HEK293 (cell line): ENCODE measurements at regions not wholly inside any gene's neighbourhood (a gene's known extent, or its start where the extent isn't known, plus 50 kb on each side); places are given as distances from the start of the nearest gene placed in this dataset.

Experiments
- CTCF ChIA-PET: fragments of 350-600 bp; formaldehyde crosslinking; extraction: SDS; loops from one replicate; lab custom pipeline; 2021; ENCODE audit warnings: antibody characterized with exemption; lab: Yijun Ruan, JAX
- POLR2A ChIA-PET: fragments of 300-600 bp; formaldehyde crosslinking; extraction: SDS; loops from one replicate; lab custom pipeline; 2020; ENCODE audit warnings: antibody characterized with exemption, inconsistent platforms; lab: Yijun Ruan, JAX
- H3K27ac ChIP-seq: fragments of 200-500 bp; sonication (Bioruptor generic); 2 replicates; pipeline ENCODE4 v1.5.1; 2014; ENCODE audit warnings: low read depth, low read length, control low read depth, inconsistent platforms; ENCODE audit errors: extremely low read depth
- H3K36me3 ChIP-seq, 2 experiments: fragments of 200-500 bp in 1 of 2; sonication (Bioruptor generic) in 1 of 2; 1 replicate in 1 of 2; 2 replicates in 1 of 2; pipeline ENCODE4 v1.5.1; 2014 to 2017; ENCODE audit warnings: inconsistent platforms in 2 of 2, low read length in 2 of 2; ENCODE audit not compliant: control insufficient read depth in 2 of 2, insufficient read depth in 1 of 2
- H3K4me1 ChIP-seq: fragments of 200-500 bp; sonication (Bioruptor generic); 2 replicates; pipeline ENCODE4 v1.5.1; 2014; ENCODE audit warnings: mild to moderate bottlenecking, low read length, inconsistent platforms; ENCODE audit not compliant: control insufficient read depth, insufficient read depth
- H3K4me3 ChIP-seq: 2 replicates; pipeline ENCODE4 v1.5.1; 2011; ENCODE audit warnings: low read depth, mild to moderate bottlenecking, control low read depth, low read length, moderate library complexity
- H3K9me3 ChIP-seq: fragments of 200-500 bp; sonication (Bioruptor generic); 2 replicates; pipeline ENCODE4 v1.5.1; 2014; ENCODE audit warnings: low read depth, low read length, inconsistent platforms; ENCODE audit not compliant: control insufficient read depth, insufficient read depth
- FEZF1 ChIP-seq: fragments of 450-650 bp; formaldehyde crosslinking; IDR thresholded peaks from 2 replicates; pipeline ENCODE4 v1.5.1; 2016; ENCODE audit warnings: missing biosample characterization, missing genetic modification characterization
- HOXA7 ChIP-seq: sonication (generic); formaldehyde crosslinking; IDR thresholded peaks from 2 replicates; pipeline ENCODE4 v1.8.1; 2022; ENCODE audit warnings: missing genetic modification reagents, borderline replicate concordance
- IKZF3 ChIP-seq: fragments of 450-650 bp; IDR thresholded peaks from 2 replicates; pipeline ENCODE4 v1.5.0; 2018; ENCODE audit warnings: missing biosample characterization, mild to moderate bottlenecking, missing genetic modification characterization, moderate library complexity
- MEIS1 ChIP-seq: sonication (generic); formaldehyde crosslinking; IDR thresholded peaks from 2 replicates; pipeline ENCODE4 v1.8.1; 2022; ENCODE audit warnings: missing genetic modification reagents, mild to moderate bottlenecking, borderline replicate concordance
- YY2 ChIP-seq: fragments of 450-650 bp; formaldehyde crosslinking; IDR thresholded peaks from 2 replicates; pipeline ENCODE4 v1.5.1; 2016; ENCODE audit warnings: missing biosample characterization, missing genetic modification characterization
- ZNF146 ChIP-seq: fragments of 450-650 bp; formaldehyde crosslinking; IDR thresholded peaks from 2 replicates; pipeline ENCODE4 v1.5.1; 2016; ENCODE audit warnings: missing biosample characterization, missing genetic modification characterization
- ZNF16 ChIP-seq: fragments of 450-650 bp; formaldehyde crosslinking; IDR thresholded peaks from 2 replicates; pipeline ENCODE4 v1.5.1; 2016; ENCODE audit warnings: low read depth, missing biosample characterization, missing genetic modification characterization
- ZNF184 ChIP-seq: fragments of 450-650 bp; IDR thresholded peaks from 2 replicates; pipeline ENCODE4 v1.5.1; 2018; ENCODE audit warnings: missing biosample characterization, mild to moderate bottlenecking, missing genetic modification characterization
- ZNF214 ChIP-seq: fragments of 450-650 bp; formaldehyde crosslinking; IDR thresholded peaks from 2 replicates; pipeline ENCODE4 v1.5.1; 2017; ENCODE audit warnings: missing biosample characterization, mild to moderate bottlenecking, missing genetic modification characterization, borderline replicate concordance
- ZNF248 ChIP-seq: fragments of 450-650 bp; formaldehyde crosslinking; IDR thresholded peaks from 2 replicates; pipeline ENCODE4 v1.5.1; 2017; ENCODE audit warnings: missing biosample characterization, missing genetic modification characterization
- ZNF341 ChIP-seq: fragments of 450-650 bp; formaldehyde crosslinking; IDR thresholded peaks from 2 replicates; pipeline ENCODE4; 2016; ENCODE audit warnings: low read depth, missing biosample characterization, missing genetic modification characterization
- ZNF423 ChIP-seq: fragments of 450-650 bp; formaldehyde crosslinking; IDR thresholded peaks from 2 replicates; pipeline ENCODE4 v1.5.1; 2016; ENCODE audit warnings: missing biosample characterization, missing genetic modification characterization
- ZNF473 ChIP-seq: fragments of 450-650 bp; formaldehyde crosslinking; IDR thresholded peaks from 2 replicates; pipeline ENCODE4 v1.5.1; 2017; ENCODE audit warnings: missing biosample characterization, missing genetic modification characterization
- ZNF521 ChIP-seq: fragments of 450-650 bp; formaldehyde crosslinking; IDR thresholded peaks from 2 replicates; pipeline ENCODE4 v1.5.1; 2017; ENCODE audit warnings: missing biosample characterization, mild to moderate bottlenecking, missing genetic modification characterization
- ZNF571 ChIP-seq: fragments of 450-650 bp; formaldehyde crosslinking; IDR thresholded peaks from 2 replicates; pipeline ENCODE4 v1.5.0; 2017; ENCODE audit warnings: missing biosample characterization, missing genetic modification characterization
- ZNF621 ChIP-seq: fragments of 450-650 bp; formaldehyde crosslinking; IDR thresholded peaks from 2 replicates; pipeline ENCODE4 v1.5.1; 2017; ENCODE audit warnings: missing biosample characterization, missing genetic modification characterization
- ZNF701 ChIP-seq: fragments of 450-650 bp; formaldehyde crosslinking; IDR thresholded peaks from 2 replicates; pipeline ENCODE4 v1.5.1; 2016; ENCODE audit warnings: missing biosample characterization, missing genetic modification characterization
- ZNF707 ChIP-seq: fragments of 450-650 bp; formaldehyde crosslinking; IDR thresholded peaks from 2 replicates; pipeline ENCODE4 v1.5.1; 2016; ENCODE audit warnings: missing biosample characterization, missing genetic modification characterization
- ZNF792 ChIP-seq: fragments of 450-650 bp; formaldehyde crosslinking; IDR thresholded peaks from 2 replicates; pipeline ENCODE4 v1.5.1; 2016; ENCODE audit warnings: missing biosample characterization, missing genetic modification characterization
- ZXDB ChIP-seq: fragments of 450-650 bp; formaldehyde crosslinking; IDR thresholded peaks from 2 replicates; pipeline ENCODE4 v1.5.1; 2016; ENCODE audit warnings: missing biosample characterization, missing genetic modification characterization
- TF ChIP-seq, protein P1 (sequence below): fragments of 450-650 bp; formaldehyde crosslinking; IDR thresholded peaks from 2 replicates; pipeline ENCODE4 v1.5.1; 2016; ENCODE audit warnings: missing biosample characterization, missing genetic modification characterization
- TF ChIP-seq, protein P2 (sequence below): sonication (generic); formaldehyde crosslinking; IDR thresholded peaks from 2 replicates; pipeline ENCODE4 v1.8.1; 2022; ENCODE audit warnings: mild to moderate bottlenecking, moderate library complexity, missing genetic modification reagents
- TF ChIP-seq, protein P3 (sequence below): fragments of 450-650 bp; formaldehyde crosslinking; IDR thresholded peaks from 2 replicates; pipeline ENCODE4 v1.5.1; 2017; ENCODE audit warnings: missing biosample characterization, missing genetic modification characterization
- TF ChIP-seq, protein P4 (sequence below): fragments of 450-650 bp; formaldehyde crosslinking; optimal IDR thresholded peaks from 2 replicates; pipeline ENCODE3; 2016; ENCODE audit warnings: missing biosample characterization, mild to moderate bottlenecking, missing genetic modification characterization
- TF ChIP-seq, protein P5 (sequence below): fragments of 450-650 bp; formaldehyde crosslinking; IDR thresholded peaks from 2 replicates; pipeline ENCODE4 v1.5.0; 2017; ENCODE audit warnings: missing biosample characterization, missing genetic modification characterization, borderline replicate concordance

DNA sequence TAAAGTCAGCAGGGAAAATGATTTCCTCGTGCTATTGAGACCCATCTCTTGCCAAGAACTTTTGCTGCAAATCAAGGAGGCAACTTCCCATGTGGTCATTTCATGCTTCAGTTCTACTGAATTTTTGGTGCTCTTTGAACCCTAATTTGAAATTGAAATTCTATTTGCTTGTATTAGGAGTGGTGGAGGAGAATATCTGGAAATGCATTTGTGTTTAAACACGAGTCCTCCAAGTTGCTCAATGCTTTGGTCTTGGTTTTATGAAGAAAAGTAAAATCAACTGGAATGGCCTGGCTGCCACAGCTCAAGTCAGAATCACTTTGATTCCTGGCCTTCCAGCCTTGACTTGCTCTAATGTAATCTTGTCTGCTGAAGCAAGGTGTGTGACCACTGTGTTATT lies 613.2 kb downstream of the TLE1 start:
- Histone ChIP-seq H3K4me1 (no peaks in the 10 kb centered on the region), H3K36me3 (no peaks in the 10 kb centered on the region), H3K27ac (no peak overlapping the region), H3K4me3 (no peak overlapping the region), H3K9me3 (no peaks in the 10 kb centered on the region)
- CTCF ChIA-PET = no interaction called here
- POLR2A ChIA-PET = no interaction called here
- TF ChIP-seq ZNF248 = no peak
- no peak for TF ChIP-seq ZNF701 (tag by site-specific recombination)
- TF ChIP-seq, protein P1, sequence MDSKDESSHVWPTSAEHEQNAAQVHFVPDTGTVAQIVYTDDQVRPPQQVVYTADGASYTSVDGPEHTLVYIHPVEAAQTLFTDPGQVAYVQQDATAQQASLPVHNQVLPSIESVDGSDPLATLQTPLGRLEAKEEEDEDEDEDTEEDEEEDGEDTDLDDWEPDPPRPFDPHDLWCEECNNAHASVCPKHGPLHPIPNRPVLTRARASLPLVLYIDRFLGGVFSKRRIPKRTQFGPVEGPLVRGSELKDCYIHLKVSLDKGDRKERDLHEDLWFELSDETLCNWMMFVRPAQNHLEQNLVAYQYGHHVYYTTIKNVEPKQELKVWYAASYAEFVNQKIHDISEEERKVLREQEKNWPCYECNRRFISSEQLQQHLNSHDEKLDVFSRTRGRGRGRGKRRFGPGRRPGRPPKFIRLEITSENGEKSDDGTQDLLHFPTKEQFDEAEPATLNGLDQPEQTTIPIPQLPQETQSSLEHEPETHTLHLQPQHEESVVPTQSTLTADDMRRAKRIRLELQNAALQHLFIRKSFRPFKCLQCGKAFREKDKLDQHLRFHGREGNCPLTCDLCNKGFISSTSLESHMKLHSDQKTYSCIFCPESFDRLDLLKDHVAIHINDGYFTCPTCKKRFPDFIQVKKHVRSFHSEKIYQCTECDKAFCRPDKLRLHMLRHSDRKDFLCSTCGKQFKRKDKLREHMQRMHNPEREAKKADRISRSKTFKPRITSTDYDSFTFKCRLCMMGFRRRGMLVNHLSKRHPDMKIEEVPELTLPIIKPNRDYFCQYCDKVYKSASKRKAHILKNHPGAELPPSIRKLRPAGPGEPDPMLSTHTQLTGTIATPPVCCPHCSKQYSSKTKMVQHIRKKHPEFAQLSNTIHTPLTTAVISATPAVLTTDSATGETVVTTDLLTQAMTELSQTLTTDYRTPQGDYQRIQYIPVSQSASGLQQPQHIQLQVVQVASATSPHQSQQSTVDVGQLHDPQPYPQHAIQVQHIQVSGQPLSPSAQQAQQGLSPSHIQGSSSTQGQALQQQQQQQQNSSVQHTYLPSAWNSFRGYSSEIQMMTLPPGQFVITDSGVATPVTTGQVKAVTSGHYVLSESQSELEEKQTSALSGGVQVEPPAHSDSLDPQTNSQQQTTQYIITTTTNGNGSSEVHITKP (tag by site-specific recombination) = no peak
- TF ChIP-seq ZNF571 (tag by site-specific recombination) = no peak
- no peak for TF ChIP-seq ZNF521 (tag by site-specific recombination)
- no peak for TF ChIP-seq ZNF146 (tag by site-specific recombination)
- no peak for TF ChIP-seq MEIS1 (CRISPR knock-in tag)
- TF ChIP-seq, protein P2, sequence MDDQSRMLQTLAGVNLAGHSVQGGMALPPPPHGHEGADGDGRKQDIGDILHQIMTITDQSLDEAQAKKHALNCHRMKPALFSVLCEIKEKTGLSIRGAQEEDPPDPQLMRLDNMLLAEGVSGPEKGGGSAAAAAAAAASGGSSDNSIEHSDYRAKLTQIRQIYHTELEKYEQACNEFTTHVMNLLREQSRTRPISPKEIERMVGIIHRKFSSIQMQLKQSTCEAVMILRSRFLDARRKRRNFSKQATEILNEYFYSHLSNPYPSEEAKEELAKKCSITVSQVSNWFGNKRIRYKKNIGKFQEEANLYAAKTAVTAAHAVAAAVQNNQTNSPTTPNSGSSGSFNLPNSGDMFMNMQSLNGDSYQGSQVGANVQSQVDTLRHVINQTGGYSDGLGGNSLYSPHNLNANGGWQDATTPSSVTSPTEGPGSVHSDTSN (CRISPR knock-in tag) = no peak
- TF ChIP-seq, protein P3, sequence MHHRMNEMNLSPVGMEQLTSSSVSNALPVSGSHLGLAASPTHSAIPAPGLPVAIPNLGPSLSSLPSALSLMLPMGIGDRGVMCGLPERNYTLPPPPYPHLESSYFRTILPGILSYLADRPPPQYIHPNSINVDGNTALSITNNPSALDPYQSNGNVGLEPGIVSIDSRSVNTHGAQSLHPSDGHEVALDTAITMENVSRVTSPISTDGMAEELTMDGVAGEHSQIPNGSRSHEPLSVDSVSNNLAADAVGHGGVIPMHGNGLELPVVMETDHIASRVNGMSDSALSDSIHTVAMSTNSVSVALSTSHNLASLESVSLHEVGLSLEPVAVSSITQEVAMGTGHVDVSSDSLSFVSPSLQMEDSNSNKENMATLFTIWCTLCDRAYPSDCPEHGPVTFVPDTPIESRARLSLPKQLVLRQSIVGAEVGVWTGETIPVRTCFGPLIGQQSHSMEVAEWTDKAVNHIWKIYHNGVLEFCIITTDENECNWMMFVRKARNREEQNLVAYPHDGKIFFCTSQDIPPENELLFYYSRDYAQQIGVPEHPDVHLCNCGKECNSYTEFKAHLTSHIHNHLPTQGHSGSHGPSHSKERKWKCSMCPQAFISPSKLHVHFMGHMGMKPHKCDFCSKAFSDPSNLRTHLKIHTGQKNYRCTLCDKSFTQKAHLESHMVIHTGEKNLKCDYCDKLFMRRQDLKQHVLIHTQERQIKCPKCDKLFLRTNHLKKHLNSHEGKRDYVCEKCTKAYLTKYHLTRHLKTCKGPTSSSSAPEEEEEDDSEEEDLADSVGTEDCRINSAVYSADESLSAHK (tag by site-specific recombination) = no peak
- no peak for TF ChIP-seq ZNF621 (tag by site-specific recombination)
- TF ChIP-seq ZNF184 = no peak
- TF ChIP-seq ZNF423 (tag by site-specific recombination) = no peak
- TF ChIP-seq FEZF1 (tag by site-specific recombination) = no peak
- TF ChIP-seq IKZF3 (tag by site-specific recombination) = no peak
- TF ChIP-seq ZNF341 = no peak
- TF ChIP-seq ZXDB (tag by site-specific recombination) = no peak

DNA sequence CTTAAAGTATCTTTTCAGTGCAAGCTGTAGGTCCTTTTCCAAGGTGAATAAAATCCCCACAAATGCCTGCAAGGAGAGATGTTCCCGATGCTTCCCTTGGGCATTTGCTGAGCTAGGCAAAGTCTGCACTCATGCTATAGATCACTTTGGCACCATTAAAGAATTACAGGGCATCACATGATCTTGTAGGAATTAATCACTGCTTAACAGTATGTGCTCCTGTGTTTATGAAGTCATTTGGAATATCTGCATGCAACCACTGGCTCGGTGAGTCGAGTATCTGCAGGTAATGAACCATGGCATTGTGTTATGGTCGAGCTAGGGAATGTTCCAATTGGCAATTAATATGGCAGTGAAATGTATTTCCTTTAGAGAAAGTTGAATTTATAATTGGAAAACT lies 615.1 kb downstream of the TLE1 start:
- Histone ChIP-seq H3K36me3 (no peaks in the 10 kb centered on the region), H3K9me3 (no peaks in the 10 kb centered on the region), H3K4me1 (no peaks in the 10 kb centered on the region), H3K27ac (no peak overlapping the region), H3K4me3 (no peak overlapping the region)
- POLR2A ChIA-PET = no interaction called here
- CTCF ChIA-PET = interaction anchor here (0.6 kb wide), 1 partner anchor 12 kb away, joined by 3 read pairs; no protein-coding TSS in a partner anchor
- TF ChIP-seq ZNF214 (tag by site-specific recombination) (no peak), ZNF792 (tag by site-specific recombination) (no peak), ZNF473 (tag by site-specific recombination) (no peak), MEIS1 (CRISPR knock-in tag) (no peak), ZNF621 (tag by site-specific recombination) (no peak), YY2 (tag by site-specific recombination) (no peak), ZNF16 (no peak), ZNF707 (tag by site-specific recombination) (no peak), ZNF146 (tag by site-specific recombination) (no peak), HOXA7 (CRISPR knock-in tag) (no peak)
- TF ChIP-seq, protein P4, sequence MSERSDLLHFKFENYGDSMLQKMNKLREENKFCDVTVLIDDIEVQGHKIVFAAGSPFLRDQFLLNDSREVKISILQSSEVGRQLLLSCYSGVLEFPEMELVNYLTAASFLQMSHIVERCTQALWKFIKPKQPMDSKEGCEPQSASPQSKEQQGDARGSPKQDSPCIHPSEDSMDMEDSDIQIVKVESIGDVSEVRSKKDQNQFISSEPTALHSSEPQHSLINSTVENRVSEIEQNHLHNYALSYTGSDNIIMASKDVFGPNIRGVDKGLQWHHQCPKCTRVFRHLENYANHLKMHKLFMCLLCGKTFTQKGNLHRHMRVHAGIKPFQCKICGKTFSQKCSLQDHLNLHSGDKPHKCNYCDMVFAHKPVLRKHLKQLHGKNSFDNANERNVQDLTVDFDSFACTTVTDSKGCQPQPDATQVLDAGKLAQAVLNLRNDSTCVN (tag by site-specific recombination) = no peak
- TF ChIP-seq, protein P5, sequence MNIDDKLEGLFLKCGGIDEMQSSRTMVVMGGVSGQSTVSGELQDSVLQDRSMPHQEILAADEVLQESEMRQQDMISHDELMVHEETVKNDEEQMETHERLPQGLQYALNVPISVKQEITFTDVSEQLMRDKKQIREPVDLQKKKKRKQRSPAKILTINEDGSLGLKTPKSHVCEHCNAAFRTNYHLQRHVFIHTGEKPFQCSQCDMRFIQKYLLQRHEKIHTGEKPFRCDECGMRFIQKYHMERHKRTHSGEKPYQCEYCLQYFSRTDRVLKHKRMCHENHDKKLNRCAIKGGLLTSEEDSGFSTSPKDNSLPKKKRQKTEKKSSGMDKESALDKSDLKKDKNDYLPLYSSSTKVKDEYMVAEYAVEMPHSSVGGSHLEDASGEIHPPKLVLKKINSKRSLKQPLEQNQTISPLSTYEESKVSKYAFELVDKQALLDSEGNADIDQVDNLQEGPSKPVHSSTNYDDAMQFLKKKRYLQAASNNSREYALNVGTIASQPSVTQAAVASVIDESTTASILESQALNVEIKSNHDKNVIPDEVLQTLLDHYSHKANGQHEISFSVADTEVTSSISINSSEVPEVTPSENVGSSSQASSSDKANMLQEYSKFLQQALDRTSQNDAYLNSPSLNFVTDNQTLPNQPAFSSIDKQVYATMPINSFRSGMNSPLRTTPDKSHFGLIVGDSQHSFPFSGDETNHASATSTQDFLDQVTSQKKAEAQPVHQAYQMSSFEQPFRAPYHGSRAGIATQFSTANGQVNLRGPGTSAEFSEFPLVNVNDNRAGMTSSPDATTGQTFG = no peak
